Esophagus squamous epithelium (tissue), 5 donors: ENCODE measurements at regions not wholly inside any gene's neighbourhood (a gene's known extent, or its start where the extent isn't known, plus 50 kb on each side); places are given as distances from the start of the nearest gene placed in this dataset.

Experiments used
- DNase-seq: peaks from one replicate; lab custom pipeline; 2025; lab: John Stamatoyannopoulos, UW
- H3K27ac ChIP-seq, 4 donors: fragments of 200-600 bp; sonication (generic); one replicate each; pipeline ENCODE4 v1.5.1; 2016 to 2019; ENCODE audit warnings: mild to moderate bottlenecking in 1 of 4
- H3K27me3 ChIP-seq, 4 donors: fragments of 200-600 bp; sonication (generic); 1 replicate in 3 of 4; 2 replicates in 1 of 4; pipeline versions ENCODE4 v1.5.1 to v1.6.0; 2017 to 2021; ENCODE audit warnings: antibody characterized with exemption in 1 of 4
- H3K36me3 ChIP-seq, 3 donors: fragments of 200-600 bp; sonication (generic); one replicate each; pipeline ENCODE4 v1.5.1; 2016 to 2019
- H3K4me1 ChIP-seq, 3 donors: fragments of 200-600 bp; sonication (generic); one replicate each; pipeline ENCODE4 v1.5.1; 2017 to 2019
- H3K4me3 ChIP-seq, 4 donors: fragments of 200-600 bp; sonication (generic); 1 replicate in 3 of 4; 2 replicates in 1 of 4; pipeline ENCODE4 v1.5.1; 2016 to 2019; ENCODE audit warnings: mild to moderate bottlenecking in 2 of 4, moderate library complexity in 1 of 4
- H3K9me3 ChIP-seq, 3 donors: fragments of 200-600 bp; sonication (generic); one replicate each; pipeline ENCODE4 v1.5.1; 2016 to 2019
- POLR2A ChIP-seq, 4 donors: fragments of 450-650 bp; IDR thresholded peaks; one replicate each; pipeline ENCODE4 v1.6.1; 2017; ENCODE audit warnings: antibody characterized with exemption in 4 of 4, mild to moderate bottlenecking in 4 of 4, moderate library complexity in 3 of 4
- whole genome bisulfite sequencing, 2 donors: methylation state at CpG; one replicate each; pipeline ENCODE4 v1.1.5; 2018; 5-methylcytosine and 5-hydroxymethylcytosine counted together
- intact Hi-C: fragments of 100-400 bp; cut with DNase I; formaldehyde crosslinking; loops from one replicate; pipeline ENCODE4 v1.15.0; 2022
- TF ChIP-seq, protein P1 (sequence below), 6 experiments: fragments of 450-650 bp in 4 of 6; fragments of 200-600 bp in 2 of 6; sonication (generic) in 2 of 6; IDR thresholded peaks; one replicate each; pipeline ENCODE4 v1.5.1; 2016 to 2019; ENCODE audit warnings: antibody characterized with exemption in 6 of 6, mild to moderate bottlenecking in 4 of 6, moderate library complexity in 4 of 6
- donor health status: DM: yes; HTN: yes; CAD: no.

DNA sequence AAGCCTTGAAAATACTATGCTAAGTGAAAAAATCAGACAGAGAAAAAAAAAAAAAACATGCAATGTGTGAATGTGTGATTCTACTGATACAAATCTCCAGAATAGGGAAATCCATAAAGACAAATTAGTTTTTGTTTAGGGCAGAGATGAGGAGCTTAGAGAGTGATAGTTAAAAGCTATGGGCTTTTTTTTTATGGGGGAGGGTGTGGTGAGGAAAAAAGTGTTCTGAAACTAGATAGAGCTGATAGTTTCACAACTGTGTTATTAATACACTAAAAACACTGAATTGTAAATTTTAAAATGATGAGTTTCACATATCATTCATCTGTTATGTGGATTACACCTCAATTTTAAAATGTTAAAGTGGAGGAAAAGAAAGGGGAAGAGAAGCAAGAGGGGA is 228.3 kb upstream of the ZNF462 start:
- Histone ChIP-seq H3K27me3 (no peaks in the 10 kb centered on the region), H3K27ac (no peak overlapping the region), H3K4me1 (no peaks in the 10 kb centered on the region), H3K4me3 (no peak overlapping the region), H3K9me3 (no peaks in the 10 kb centered on the region), H3K36me3 (no peaks in the 10 kb centered on the region)
- intact Hi-C loops, result no loop called here
- TF ChIP-seq, protein P1, sequence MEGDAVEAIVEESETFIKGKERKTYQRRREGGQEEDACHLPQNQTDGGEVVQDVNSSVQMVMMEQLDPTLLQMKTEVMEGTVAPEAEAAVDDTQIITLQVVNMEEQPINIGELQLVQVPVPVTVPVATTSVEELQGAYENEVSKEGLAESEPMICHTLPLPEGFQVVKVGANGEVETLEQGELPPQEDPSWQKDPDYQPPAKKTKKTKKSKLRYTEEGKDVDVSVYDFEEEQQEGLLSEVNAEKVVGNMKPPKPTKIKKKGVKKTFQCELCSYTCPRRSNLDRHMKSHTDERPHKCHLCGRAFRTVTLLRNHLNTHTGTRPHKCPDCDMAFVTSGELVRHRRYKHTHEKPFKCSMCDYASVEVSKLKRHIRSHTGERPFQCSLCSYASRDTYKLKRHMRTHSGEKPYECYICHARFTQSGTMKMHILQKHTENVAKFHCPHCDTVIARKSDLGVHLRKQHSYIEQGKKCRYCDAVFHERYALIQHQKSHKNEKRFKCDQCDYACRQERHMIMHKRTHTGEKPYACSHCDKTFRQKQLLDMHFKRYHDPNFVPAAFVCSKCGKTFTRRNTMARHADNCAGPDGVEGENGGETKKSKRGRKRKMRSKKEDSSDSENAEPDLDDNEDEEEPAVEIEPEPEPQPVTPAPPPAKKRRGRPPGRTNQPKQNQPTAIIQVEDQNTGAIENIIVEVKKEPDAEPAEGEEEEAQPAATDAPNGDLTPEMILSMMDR (IDR thresholded peaks at IDR 0.05), result no peak
- no peak for TF ChIP-seq POLR2A (IDR thresholded peaks at IDR 0.05)
- no peak for DNase-seq

DNA sequence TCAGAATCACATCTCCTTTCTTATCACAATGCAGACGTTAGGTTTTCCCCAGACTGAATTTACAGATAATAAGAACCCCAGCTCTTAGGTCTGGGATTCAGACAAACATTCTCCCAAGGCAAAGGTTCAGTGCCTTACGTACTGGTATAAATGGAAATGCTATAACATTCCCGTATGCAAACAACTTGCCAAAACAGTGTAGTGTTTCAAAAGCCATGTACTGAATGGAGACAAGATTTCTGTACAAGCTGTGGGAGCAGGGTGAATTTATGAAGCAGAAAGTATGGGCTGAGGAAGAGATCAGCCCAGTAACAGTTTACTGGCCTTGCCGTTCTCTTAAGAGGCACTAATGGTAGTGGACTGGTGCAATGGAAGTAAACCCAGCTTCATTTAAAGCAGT is 225.5 kb upstream of the ZNF462 start:
- WGBS, 2 donors, result 69 to 72% methylated on average over 4 of the region's 4 CpGs
- H3K27ac ChIP-seq, result no peak overlapping the region
- no peaks in the 10 kb centered on the region for H3K9me3 ChIP-seq
- no peaks in the 10 kb centered on the region for H3K4me1 ChIP-seq
- intact Hi-C loops, result no loop called here
- H3K4me3 ChIP-seq, result no peak overlapping the region
- DNase-seq, result no peak
- H3K27me3 ChIP-seq, result no peaks in the 10 kb centered on the region
- H3K36me3 ChIP-seq, result no peaks in the 10 kb centered on the region
- TF ChIP-seq, protein P1 (IDR thresholded peaks at IDR 0.05), result no peak
- TF ChIP-seq POLR2A (IDR thresholded peaks at IDR 0.05), result no peak

DNA sequence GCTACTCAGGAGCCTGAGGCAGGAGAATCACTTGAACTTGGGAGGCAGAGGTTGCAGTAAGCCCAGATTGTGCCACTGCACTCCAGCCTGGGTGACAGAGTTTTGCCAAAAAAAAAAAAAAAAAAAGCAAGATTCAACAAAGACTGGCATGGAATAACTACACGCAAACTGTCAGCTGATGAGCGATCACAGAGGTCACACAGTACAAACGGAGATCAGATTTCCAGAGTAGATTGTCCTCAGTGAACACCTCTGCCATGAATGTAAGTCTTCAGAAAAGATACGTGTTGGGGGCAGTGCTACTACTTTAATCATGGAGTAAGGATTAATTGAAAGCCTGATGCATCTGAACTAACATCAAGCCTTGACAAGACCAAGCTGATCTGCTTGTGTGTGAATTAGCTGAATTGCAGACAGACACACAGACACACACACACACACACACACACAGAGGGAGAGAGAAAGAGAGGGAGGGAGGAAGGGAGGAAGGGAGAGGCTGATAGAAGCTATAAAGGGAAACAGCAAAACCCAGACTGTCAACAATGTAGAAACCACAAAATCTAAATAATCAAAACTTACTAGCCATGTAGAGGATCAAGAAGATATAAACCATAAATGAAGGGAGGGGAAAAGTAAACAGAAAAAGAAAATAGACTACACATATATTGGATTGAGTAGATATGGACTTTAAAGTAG is 222.9 kb upstream of the ZNF462 start:
- H3K4me3 ChIP-seq, result no peak overlapping the region
- H3K36me3 ChIP-seq, result no peaks in the 10 kb centered on the region
- intact Hi-C loops, result no loop called here
- DNase-seq, result no peak
- TF ChIP-seq, protein P1 (IDR thresholded peaks at IDR 0.05), result no peak
- TF ChIP-seq POLR2A (IDR thresholded peaks at IDR 0.05), result no peak
- no peak overlapping the region for H3K27ac ChIP-seq
- no peaks in the 10 kb centered on the region for H3K9me3 ChIP-seq
- 65 to 66% methylated on average over 4 of the region's 4 CpGs for WGBS, 2 donors
- no peaks in the 10 kb centered on the region for H3K27me3 ChIP-seq
- no peaks in the 10 kb centered on the region for H3K4me1 ChIP-seq

DNA sequence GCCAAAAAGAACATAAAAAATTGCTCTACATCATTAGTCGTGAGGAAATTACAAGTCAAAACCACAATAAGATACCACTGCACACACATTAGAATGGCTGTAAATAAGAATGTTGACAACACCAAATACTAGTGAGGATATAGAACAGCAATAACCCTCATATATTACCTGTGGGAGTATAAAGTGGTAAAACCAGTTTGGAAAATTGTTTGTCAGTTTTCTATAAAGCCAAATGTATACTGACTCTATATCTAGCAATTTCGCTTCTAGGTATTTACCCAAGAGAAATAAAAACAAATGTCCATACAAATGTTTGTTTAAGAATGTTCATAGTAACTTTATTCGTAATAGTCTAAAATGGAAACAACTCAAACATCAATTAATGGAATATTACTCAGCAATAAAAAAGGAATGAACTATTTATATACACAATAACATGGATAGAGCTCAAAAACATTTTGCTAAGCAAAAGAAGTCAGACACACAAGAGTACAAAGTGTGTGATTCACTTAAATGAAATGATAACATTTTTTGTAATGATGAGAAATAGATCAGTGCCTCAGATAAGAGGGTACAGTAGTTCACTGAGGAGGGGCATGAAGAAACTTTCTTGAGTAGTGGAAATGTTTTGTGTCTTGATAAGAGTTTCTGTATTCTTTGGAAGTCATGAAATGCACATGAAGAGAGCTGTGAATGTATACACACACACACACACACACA is 219.6 kb upstream of the ZNF462 start:
- DNase-seq, result no peak
- H3K27ac ChIP-seq, result no peak overlapping the region
- H3K36me3 ChIP-seq, result no peaks in the 10 kb centered on the region
- no peak overlapping the region for H3K4me3 ChIP-seq
- WGBS, 2 donors, result 75 to 76% methylated on average over 3 of the region's 3 CpGs
- no peaks in the 10 kb centered on the region for H3K9me3 ChIP-seq
- TF ChIP-seq, protein P1 (IDR thresholded peaks at IDR 0.05), result no peak
- no peak for TF ChIP-seq POLR2A (IDR thresholded peaks at IDR 0.05)
- H3K4me1 ChIP-seq, result no peaks in the 10 kb centered on the region
- intact Hi-C loops, result no loop called here
- H3K27me3 ChIP-seq, result no peaks in the 10 kb centered on the region

DNA sequence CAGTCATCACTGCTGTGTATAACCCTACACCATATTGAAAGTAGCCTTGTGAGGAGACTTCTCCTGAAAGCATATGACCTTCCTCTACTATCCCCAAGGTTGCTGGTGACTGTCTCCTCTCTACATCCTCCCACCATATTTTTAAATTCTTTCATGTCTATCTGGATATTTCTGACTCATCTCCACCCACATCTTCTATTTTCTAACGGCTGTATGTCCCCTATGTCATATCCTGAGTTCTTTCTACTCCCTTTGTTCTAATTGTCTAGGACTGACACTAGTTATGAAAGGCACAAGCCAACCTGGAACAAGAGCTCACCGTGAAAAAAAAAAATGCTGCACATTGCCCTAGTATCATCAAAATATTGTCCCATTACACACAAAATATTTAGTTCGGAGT is 218.3 kb upstream of the ZNF462 start:
- no peak for DNase-seq
- no peaks in the 10 kb centered on the region for H3K9me3 ChIP-seq
- no peak overlapping the region for H3K27ac ChIP-seq
- intact Hi-C loops, result no loop called here
- no peaks in the 10 kb centered on the region for H3K27me3 ChIP-seq
- no peak for TF ChIP-seq POLR2A (IDR thresholded peaks at IDR 0.05)
- TF ChIP-seq, protein P1 (IDR thresholded peaks at IDR 0.05), result no peak
- no peak overlapping the region for H3K4me3 ChIP-seq
- 54 to 57% methylated on average over 3 of the region's 3 CpGs for WGBS, 2 donors
- no peaks in the 10 kb centered on the region for H3K4me1 ChIP-seq
- H3K36me3 ChIP-seq, result no peaks in the 10 kb centered on the region
